Neutrophil (primary cell): ENCODE measurements at regions not wholly inside any gene's neighbourhood (a gene's known extent, or its start where the extent isn't known, plus 50 kb on each side); places are given as distances from the start of the nearest gene placed in this dataset.

Source experiments
- H3K27ac ChIP-seq: fragments of 200-600 bp; sonication (generic); 2 replicates; pipeline ENCODE4 v1.5.1; 2016; ENCODE audit warnings: mild to moderate bottlenecking, moderate library complexity
- H3K27me3 ChIP-seq: fragments of 200-600 bp; sonication (generic); 2 replicates; pipeline ENCODE4 v1.6.0; 2016; ENCODE audit warnings: mild to moderate bottlenecking
- H3K36me3 ChIP-seq: fragments of 200-600 bp; sonication (generic); 2 replicates; pipeline ENCODE4 v1.5.1; 2017
- H3K4me1 ChIP-seq, 2 experiments: fragments of 200-600 bp in 1 of 2; sonication (generic) in 1 of 2; 1 replicate in 1 of 2; 2 replicates in 1 of 2; pipeline versions ENCODE4 v1.5.1 to v1.6.1; 2013 to 2016; ENCODE audit warnings: low read depth in 1 of 2, low read length in 1 of 2, mild to moderate bottlenecking in 1 of 2, moderate library complexity in 1 of 2; ENCODE audit not compliant: control insufficient read depth in 1 of 2, insufficient read depth in 1 of 2
- H3K4me3 ChIP-seq, 2 experiments: fragments of 200-600 bp in 1 of 2; sonication (generic) in 1 of 2; 1 replicate in 1 of 2; 2 replicates in 1 of 2; pipeline ENCODE4 v1.5.1; 2013 to 2016; ENCODE audit warnings: low read depth in 1 of 2, low read length in 1 of 2, mild to moderate bottlenecking in 1 of 2, moderate library complexity in 1 of 2
- H3K9me3 ChIP-seq: fragments of 200-600 bp; sonication (generic); 2 replicates; pipeline ENCODE4 v1.5.1; 2016
- TF ChIP-seq, protein P1 (sequence below): fragments of 200-600 bp; sonication (generic); IDR thresholded peaks from 2 replicates; pipeline ENCODE4 v1.5.1; 2016; ENCODE audit warnings: antibody characterized with exemption

- H3K4me1 ChIP-seq = no peaks in the 10 kb centered on the region
- TF ChIP-seq, protein P1, sequence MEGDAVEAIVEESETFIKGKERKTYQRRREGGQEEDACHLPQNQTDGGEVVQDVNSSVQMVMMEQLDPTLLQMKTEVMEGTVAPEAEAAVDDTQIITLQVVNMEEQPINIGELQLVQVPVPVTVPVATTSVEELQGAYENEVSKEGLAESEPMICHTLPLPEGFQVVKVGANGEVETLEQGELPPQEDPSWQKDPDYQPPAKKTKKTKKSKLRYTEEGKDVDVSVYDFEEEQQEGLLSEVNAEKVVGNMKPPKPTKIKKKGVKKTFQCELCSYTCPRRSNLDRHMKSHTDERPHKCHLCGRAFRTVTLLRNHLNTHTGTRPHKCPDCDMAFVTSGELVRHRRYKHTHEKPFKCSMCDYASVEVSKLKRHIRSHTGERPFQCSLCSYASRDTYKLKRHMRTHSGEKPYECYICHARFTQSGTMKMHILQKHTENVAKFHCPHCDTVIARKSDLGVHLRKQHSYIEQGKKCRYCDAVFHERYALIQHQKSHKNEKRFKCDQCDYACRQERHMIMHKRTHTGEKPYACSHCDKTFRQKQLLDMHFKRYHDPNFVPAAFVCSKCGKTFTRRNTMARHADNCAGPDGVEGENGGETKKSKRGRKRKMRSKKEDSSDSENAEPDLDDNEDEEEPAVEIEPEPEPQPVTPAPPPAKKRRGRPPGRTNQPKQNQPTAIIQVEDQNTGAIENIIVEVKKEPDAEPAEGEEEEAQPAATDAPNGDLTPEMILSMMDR = no peak
- no peaks in the 10 kb centered on the region for H3K27me3 ChIP-seq
- no peak overlapping the region for H3K27ac ChIP-seq
- no peaks in the 10 kb centered on the region for H3K36me3 ChIP-seq
- no peak overlapping the region for H3K4me3 ChIP-seq
- no peaks in the 10 kb centered on the region for H3K9me3 ChIP-seq
Observed at GRCh38 chr22:48949375-48950149, 878.1 kb downstream of the BRD1 start.

DNA sequence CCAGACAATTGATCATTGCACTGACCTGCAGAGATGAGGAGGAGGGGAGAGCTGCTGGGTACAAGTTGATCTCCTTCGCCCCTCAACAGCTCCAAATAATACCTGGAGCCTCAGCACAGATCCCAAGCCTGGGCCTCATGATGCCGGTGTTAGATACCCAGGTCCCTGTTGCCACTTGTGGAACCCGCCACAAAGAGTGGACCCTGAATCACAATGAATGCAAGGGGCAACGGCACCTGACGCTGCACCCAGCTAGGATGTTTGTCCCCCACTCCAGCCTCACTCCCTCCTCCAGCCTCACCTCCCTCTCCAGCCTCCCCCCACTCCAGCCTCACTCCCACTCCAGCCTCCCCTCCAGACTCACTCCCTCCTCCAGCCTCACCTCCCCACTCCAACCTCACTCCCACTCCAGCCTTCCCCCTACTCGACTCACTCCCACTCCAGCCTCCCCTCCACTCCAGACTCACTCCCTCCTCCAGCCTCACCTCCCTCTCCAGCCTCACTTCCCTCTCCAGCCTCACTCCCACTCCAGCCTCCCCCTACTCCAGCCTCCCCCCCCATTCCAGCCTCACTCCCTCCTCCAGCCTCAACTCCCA is 879.0 kb downstream of the BRD1 start:
- TF ChIP-seq, protein P1 = no peak
- no peak overlapping the region for H3K27ac ChIP-seq
- no peaks in the 10 kb centered on the region for H3K36me3 ChIP-seq
- no peaks in the 10 kb centered on the region for H3K9me3 ChIP-seq
- no peaks in the 10 kb centered on the region for H3K4me1 ChIP-seq
- H3K4me3 ChIP-seq = no peak overlapping the region
- H3K27me3 ChIP-seq = no peaks in the 10 kb centered on the region

- H3K4me1 ChIP-seq = no peaks in the 10 kb centered on the region
- TF ChIP-seq, protein P1 = no peak
- H3K36me3 ChIP-seq = no peaks in the 10 kb centered on the region
Observed at GRCh38 chr22:48947636-48948035, 880.0 kb downstream of the BRD1 start.

DNA sequence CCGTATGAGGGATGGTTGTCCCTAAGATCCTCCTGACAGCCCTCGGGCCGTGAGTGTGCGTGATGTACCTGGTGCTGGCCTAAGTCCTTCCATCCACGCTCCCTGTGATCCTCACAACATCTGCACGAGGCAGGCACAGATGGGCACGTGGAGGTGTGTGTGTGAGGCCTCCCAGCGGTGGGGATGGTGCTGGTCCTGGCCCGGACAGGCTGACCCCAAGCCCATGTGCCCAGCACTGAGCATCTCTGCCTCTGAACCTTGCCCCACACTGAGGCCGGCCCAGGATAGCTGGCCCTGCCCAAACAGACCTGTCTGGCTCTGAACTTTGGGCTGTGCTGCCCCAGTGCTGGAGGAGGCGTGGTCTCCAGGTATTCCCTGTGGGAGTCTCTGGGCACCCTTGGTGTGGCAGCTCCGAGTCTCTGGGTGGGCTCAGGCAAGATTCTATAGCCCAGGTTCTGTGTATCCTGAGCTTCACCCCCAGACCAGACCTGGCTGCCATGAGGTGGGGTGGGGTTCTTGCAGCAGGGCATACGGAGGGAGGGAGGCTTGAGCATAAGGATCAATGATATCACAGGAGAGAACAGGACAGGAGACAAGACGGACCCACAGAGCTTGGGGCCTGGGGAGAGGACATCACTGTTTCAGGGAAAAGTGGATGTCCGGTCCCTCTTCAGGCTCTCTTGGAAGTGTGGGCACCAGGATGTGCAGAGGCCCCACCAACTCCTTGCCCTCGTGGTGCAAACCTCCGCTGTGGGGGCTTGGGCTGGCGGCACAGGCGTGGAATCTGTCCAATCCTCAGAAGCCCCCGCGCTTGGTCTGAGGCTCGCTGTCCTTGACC is 881.8 kb downstream of the BRD1 start:
- H3K9me3 ChIP-seq = no peaks in the 10 kb centered on the region
- TF ChIP-seq, protein P1 = no peak
- no peaks in the 10 kb centered on the region for H3K36me3 ChIP-seq
- H3K4me1 ChIP-seq = no peaks in the 10 kb centered on the region
- H3K27ac ChIP-seq = no peak overlapping the region
- H3K27me3 ChIP-seq = no peaks in the 10 kb centered on the region
- H3K4me3 ChIP-seq = no peak overlapping the region

More at GRCh38 chr22:48947636-48948035, 880.0 kb downstream of the BRD1 start:
- Histone ChIP-seq H3K27ac (no peak overlapping the region), H3K4me3 (no peak overlapping the region), H3K9me3 (no peaks in the 10 kb centered on the region), H3K27me3 (no peaks in the 10 kb centered on the region)

DNA sequence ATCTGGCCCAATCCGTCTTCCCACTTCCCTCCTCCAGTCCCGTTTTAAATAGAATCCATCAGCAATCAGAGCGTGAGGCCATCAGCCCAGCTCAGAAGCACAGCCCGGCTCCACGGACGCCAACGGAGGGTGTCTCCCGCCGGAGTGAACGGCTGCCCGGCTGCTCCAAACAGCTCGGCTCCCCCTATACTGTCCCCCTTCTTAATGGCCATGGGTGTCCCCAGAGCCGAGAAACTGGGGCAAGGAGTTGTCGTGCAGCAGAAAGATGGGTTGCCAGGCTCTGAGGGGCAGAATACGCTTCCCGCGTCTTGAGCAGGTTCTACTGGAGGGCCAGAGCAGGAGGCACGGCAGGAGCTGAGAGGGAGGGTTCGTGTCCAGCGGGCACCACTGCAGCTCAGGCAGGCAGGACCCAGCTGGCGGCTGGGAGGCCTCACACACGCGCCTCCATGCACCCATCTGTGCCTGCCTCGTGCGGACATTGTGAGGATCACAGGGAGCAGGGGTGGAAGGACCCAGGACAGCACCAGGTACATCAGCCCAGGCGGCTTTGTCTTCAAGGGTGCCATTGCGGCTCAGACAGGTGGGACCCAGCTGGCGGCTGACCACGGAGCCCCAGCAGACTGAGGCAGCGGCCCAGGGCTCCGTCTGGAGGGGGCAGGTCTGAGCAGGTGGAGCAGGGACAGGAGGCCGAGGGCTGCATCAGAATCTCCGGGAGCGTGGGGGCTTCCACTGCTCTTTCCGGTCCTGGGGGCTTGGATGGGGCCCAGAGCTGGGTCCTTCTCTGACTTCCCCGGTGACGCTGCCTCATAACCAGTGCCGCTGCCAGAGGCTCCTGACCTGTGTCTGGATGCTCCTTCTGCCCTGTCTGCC is 882.7 kb downstream of the BRD1 start:
- H3K27ac ChIP-seq = no peak overlapping the region
- H3K36me3 ChIP-seq = no peaks in the 10 kb centered on the region
- H3K9me3 ChIP-seq = no peaks in the 10 kb centered on the region
- H3K4me3 ChIP-seq = no peak overlapping the region
- H3K27me3 ChIP-seq = no peaks in the 10 kb centered on the region
- TF ChIP-seq, protein P1 = no peak
- no peaks in the 10 kb centered on the region for H3K4me1 ChIP-seq
